Renal pelvis (tissue), 1 donor: ENCODE measurements at regions not wholly inside any gene's neighbourhood (a gene's known extent, or its start where the extent isn't known, plus 50 kb on each side); places are given as distances from the start of the nearest gene placed in this dataset.
"Not testable (repeated sequence)": the region's sequence is repeated elsewhere in the genome, so short reads cannot be mapped to it uniquely, and the experiment has no call there.

ENCODE experiments used
- DNase-seq: peaks from one replicate; pipeline ENCODE4 v3.0.0-alpha.2; 2013

GRCh38 chrX:52261125-52261462, 76.4 kb downstream of the MAGED4 start:
- no peak for DNase-seq

GRCh38 chrX:52261463-52262194, 76.9 kb downstream of the MAGED4 start:
- peak; percentile 93 for DNase-seq

GRCh38 chrX:52262195-52262546, 77.5 kb downstream of the MAGED4 start:
- DNase-seq, result no peak

GRCh38 chrX:52263417-52263816, 78.7 kb downstream of the MAGED4 start:
- no peak for DNase-seq

- DNase-seq, result no peak
Observed at GRCh38 chrX:52265713-52266112, 81.0 kb downstream of the MAGED4 start.

GRCh38 chrX:52268502-52268901, 83.8 kb downstream of the MAGED4 start:
- not testable (repeated sequence) for DNase-seq

- DNase-seq, result no peak
Observed at GRCh38 chrX:52270453-52271116, 85.9 kb downstream of the MAGED4 start.

- DNase-seq, result no peak
Observed at GRCh38 chrX:52271206-52271605, 86.5 kb downstream of the MAGED4 start.

- no peak for DNase-seq
Observed at GRCh38 chrX:52277666-52278065, 91.2 kb upstream of the XAGE2 start.

- DNase-seq, result no peak
Observed at GRCh38 chrX:52280812-52281211, 88.0 kb upstream of the XAGE2 start.

- no peak for DNase-seq
Observed at GRCh38 chrX:52284865-52285264, 84.0 kb upstream of the XAGE2 start.

GRCh38 chrX:52298968-52299367, 69.9 kb upstream of the XAGE2 start:
- not testable (repeated sequence) for DNase-seq

- not testable (repeated sequence) for DNase-seq
Observed at GRCh38 chrX:52308532-52308931, 60.3 kb upstream of the XAGE2 start.
